Mesothelial cell of epicardium (in vitro differentiated cells): ENCODE measurements at regions not wholly inside any gene's neighbourhood (a gene's known extent, or its start where the extent isn't known, plus 50 kb on each side); places are given as distances from the start of the nearest gene placed in this dataset.

Experiments used
- DNase-seq, 2 experiments: peaks; one replicate each; pipeline ENCODE4 v3.0.0; 2021; ENCODE audit warnings: low spot score in 2 of 2; ENCODE audit not compliant: unreplicated experiment in 2 of 2
- H3K27ac Mint-ChIP-seq: 2 replicates; pipeline ENCODE4 v1.8.0; 2021; ENCODE audit warnings: mixed read lengths
- H3K27me3 Mint-ChIP-seq: 2 replicates; pipeline ENCODE4 v1.8.0; 2021; ENCODE audit warnings: low read depth, mixed read lengths
- H3K36me3 Mint-ChIP-seq: 2 replicates; pipeline ENCODE4 v1.8.0; 2021; ENCODE audit warnings: mixed read lengths
- H3K4me1 Mint-ChIP-seq: 2 replicates; pipeline ENCODE4 v1.8.0; 2021; ENCODE audit warnings: mixed read lengths
- H3K4me3 Mint-ChIP-seq: 2 replicates; pipeline ENCODE4 v1.8.0; 2021; ENCODE audit warnings: mild to moderate bottlenecking, moderate library complexity, mixed read lengths
- H3K9me3 Mint-ChIP-seq: 2 replicates; pipeline ENCODE4 v1.8.0; 2021; ENCODE audit warnings: mixed read lengths
- TF ChIP-seq, protein P1 (sequence below): fragments of 200-600 bp; sonication (generic); IDR thresholded peaks from one replicate; pipeline ENCODE4 v1.5.0; 2021; ENCODE audit warnings: antibody characterized with exemption; ENCODE audit not compliant: unreplicated experiment

DNA sequence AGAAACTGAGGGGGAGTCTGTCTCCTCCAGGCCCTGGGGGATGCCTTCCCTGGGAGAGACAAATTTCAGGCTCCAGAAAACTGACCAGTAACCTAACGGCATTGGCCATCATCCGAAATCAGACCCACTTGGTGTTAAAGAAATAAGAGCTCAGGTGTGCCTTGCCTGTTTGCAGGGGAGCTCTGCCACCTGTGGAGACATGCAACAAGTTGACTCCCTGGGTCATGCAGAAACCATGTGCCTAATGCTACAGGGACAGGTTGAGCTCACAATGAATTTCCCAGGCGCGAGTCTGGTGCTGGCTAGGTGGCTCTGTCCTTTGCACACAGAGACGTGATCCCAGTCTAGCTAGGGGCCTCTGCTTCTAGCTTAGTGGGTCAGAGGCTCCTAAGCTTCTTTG, 95.8 kb upstream of the KIT start:
- no peak for DNase-seq
- TF ChIP-seq, protein P1, sequence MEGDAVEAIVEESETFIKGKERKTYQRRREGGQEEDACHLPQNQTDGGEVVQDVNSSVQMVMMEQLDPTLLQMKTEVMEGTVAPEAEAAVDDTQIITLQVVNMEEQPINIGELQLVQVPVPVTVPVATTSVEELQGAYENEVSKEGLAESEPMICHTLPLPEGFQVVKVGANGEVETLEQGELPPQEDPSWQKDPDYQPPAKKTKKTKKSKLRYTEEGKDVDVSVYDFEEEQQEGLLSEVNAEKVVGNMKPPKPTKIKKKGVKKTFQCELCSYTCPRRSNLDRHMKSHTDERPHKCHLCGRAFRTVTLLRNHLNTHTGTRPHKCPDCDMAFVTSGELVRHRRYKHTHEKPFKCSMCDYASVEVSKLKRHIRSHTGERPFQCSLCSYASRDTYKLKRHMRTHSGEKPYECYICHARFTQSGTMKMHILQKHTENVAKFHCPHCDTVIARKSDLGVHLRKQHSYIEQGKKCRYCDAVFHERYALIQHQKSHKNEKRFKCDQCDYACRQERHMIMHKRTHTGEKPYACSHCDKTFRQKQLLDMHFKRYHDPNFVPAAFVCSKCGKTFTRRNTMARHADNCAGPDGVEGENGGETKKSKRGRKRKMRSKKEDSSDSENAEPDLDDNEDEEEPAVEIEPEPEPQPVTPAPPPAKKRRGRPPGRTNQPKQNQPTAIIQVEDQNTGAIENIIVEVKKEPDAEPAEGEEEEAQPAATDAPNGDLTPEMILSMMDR, result no peak
- Mint-ChIP-seq H3K36me3 (no peaks in the 10 kb centered on the region), H3K4me3 (no peak overlapping the region), H3K4me1 (no peaks in the 10 kb centered on the region), H3K9me3 (no peaks in the 10 kb centered on the region), H3K27ac (no peak overlapping the region), H3K27me3 (no peaks in the 10 kb centered on the region)

DNA sequence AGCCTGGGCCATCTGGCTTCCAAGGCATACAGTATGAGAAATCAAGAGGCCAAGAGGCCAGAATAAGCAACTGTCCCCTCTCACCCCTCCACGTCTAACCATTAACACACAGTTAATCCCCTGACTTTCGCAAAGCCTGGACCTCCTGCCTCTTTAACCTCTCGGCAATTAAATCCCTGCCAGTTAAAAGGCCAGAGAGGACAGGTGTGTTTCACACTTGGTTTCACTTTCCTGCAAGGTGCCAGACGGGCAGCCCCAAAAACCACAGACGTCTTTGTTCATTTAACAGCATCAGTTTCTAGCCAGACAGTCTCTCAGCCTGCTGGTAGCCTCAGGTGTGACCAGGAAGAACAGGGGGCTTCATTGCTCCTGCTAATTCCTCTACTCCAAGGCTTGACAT, 91.1 kb upstream of the KIT start:
- no peaks in the 10 kb centered on the region for H3K9me3 Mint-ChIP-seq
- TF ChIP-seq, protein P1, result no peak
- DNase-seq, result no peak
- peaks cover 3% of the 10 kb centered on the region for H3K4me1 Mint-ChIP-seq
- no peak overlapping the region for H3K27ac Mint-ChIP-seq
- H3K27me3 Mint-ChIP-seq, result no peaks in the 10 kb centered on the region
- H3K36me3 Mint-ChIP-seq, result no peaks in the 10 kb centered on the region
- H3K4me3 Mint-ChIP-seq, result no peak overlapping the region

DNA sequence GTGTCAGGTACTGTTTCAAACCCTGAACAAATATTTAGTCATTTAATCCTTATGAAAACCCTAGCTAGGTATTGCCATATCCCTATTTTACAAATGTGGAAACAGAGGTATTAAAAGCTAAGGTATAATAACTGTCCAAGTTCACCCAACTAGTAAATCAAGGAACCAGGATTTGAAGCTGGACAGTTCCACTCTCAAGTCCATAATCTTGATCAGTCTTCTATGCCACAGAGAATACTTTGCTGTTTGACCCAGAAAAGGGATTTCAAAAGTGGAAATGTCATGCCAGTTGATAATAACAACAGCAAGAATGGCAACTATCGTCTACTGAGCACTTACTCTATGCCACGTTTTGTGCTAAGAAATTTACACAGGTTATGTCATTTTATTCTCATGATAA, 90.4 kb upstream of the KIT start:
- Mint-ChIP-seq H3K27me3 (no peaks in the 10 kb centered on the region), H3K4me1 (peaks cover 3% of the 10 kb centered on the region), H3K4me3 (no peak overlapping the region), H3K27ac (no peak overlapping the region), H3K9me3 (no peaks in the 10 kb centered on the region), H3K36me3 (no peaks in the 10 kb centered on the region)
- DNase-seq, result no peak
- TF ChIP-seq, protein P1, result no peak

DNA sequence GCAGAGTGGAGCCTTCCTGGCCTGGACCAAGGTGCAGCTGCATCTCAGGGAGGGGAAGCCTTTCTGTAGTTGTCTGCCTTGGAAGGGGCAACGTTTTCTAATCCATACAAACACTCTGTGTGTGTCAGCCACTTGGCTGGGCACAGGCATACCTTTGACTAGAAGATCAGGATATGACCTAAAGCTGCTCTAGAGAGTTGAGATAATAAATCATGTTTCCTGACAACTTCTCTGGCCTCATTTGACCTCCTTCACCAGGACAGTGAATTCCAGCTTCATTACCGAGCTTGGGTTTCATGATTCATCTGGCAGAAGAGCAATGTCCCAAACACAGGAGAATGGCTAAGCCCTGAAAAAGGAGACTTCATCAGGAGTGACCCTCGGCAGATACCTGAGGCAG, 89.6 kb upstream of the KIT start:
- no peaks in the 10 kb centered on the region for H3K27me3 Mint-ChIP-seq
- H3K27ac Mint-ChIP-seq, result no peak overlapping the region
- TF ChIP-seq, protein P1, result no peak
- H3K9me3 Mint-ChIP-seq, result no peaks in the 10 kb centered on the region
- no peaks in the 10 kb centered on the region for H3K36me3 Mint-ChIP-seq
- H3K4me1 Mint-ChIP-seq, result peaks cover 3% of the 10 kb centered on the region
- no peak for DNase-seq
- no peak overlapping the region for H3K4me3 Mint-ChIP-seq

DNA sequence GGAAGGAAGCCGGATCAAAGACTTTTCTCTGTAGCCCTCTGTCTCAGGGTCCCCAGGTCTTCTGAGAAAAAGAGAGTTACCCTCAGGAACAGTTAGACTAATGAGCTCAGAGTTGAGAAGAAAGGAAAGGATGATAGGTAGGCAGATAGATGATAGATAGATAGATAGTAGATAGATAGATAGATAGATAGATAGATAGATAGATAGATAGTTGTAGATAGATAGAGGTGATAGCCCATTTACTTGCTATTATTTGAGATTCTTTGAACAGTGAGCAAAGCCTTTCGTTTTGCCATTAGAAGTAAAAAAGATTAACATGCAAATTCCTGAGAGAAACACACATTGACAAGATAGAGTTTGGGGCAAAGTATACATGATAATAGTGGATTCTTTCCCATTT, 86.9 kb upstream of the KIT start:
- no peak overlapping the region for H3K27ac Mint-ChIP-seq
- no peaks in the 10 kb centered on the region for H3K9me3 Mint-ChIP-seq
- no peak overlapping the region for H3K4me3 Mint-ChIP-seq
- no peak for DNase-seq
- no peaks in the 10 kb centered on the region for H3K36me3 Mint-ChIP-seq
- peaks cover 3% of the 10 kb centered on the region for H3K4me1 Mint-ChIP-seq
- peaks cover 2% of the 10 kb centered on the region for H3K27me3 Mint-ChIP-seq
- TF ChIP-seq, protein P1, result no peak
